ENCODE measurements at regions not wholly inside any gene's neighbourhood (a gene's known extent, or its start where the extent isn't known, plus 50 kb on each side); places are given as distances from the start of the nearest gene placed in this dataset.

- H3K4me1 ChIP-seq (ENCODE audit: control insufficient read depth, low read length): no peaks in the 10 kb centered on the region
- no peak overlapping the region for H3K4me3 ChIP-seq (ENCODE audit: low read length)
- H3K27me3 ChIP-seq (ENCODE audit: control insufficient read depth, low read length): no peaks in the 10 kb centered on the region
- H4K20me1 ChIP-seq (ENCODE audit: control insufficient read depth, insufficient read depth, low read depth, low read length): no peaks in the 10 kb centered on the region
- no peaks in the 10 kb centered on the region for H3F3A ChIP-seq (ENCODE audit: control insufficient read depth, insufficient read depth)
- H3K4me2 ChIP-seq (ENCODE audit: low read length): no peak overlapping the region
- TF ChIP-seq, protein P1, sequence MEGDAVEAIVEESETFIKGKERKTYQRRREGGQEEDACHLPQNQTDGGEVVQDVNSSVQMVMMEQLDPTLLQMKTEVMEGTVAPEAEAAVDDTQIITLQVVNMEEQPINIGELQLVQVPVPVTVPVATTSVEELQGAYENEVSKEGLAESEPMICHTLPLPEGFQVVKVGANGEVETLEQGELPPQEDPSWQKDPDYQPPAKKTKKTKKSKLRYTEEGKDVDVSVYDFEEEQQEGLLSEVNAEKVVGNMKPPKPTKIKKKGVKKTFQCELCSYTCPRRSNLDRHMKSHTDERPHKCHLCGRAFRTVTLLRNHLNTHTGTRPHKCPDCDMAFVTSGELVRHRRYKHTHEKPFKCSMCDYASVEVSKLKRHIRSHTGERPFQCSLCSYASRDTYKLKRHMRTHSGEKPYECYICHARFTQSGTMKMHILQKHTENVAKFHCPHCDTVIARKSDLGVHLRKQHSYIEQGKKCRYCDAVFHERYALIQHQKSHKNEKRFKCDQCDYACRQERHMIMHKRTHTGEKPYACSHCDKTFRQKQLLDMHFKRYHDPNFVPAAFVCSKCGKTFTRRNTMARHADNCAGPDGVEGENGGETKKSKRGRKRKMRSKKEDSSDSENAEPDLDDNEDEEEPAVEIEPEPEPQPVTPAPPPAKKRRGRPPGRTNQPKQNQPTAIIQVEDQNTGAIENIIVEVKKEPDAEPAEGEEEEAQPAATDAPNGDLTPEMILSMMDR (IDR thresholded peaks at IDR 0.05; ENCODE audit: low read depth, low read length, poor library complexity, severe bottlenecking): no peak
- TF ChIP-seq EZH2phosphoT487 (IDR thresholded peaks at IDR 0.05; ENCODE audit: borderline replicate concordance, low read length): no peak
- no peak overlapping the region for H3K27ac ChIP-seq (ENCODE audit: low read depth, low read length)
- H3K9me3 ChIP-seq (ENCODE audit: control insufficient read depth, insufficient read depth, low read length): no peaks in the 10 kb centered on the region
- no peaks in the 10 kb centered on the region for H3K36me3 ChIP-seq (ENCODE audit: control insufficient read depth, low read length)
- no peaks in the 10 kb centered on the region for H3K79me2 ChIP-seq (ENCODE audit: control insufficient read depth, low read length)
- no peaks in the 10 kb centered on the region for H3K9me2 ChIP-seq (replicated peaks; ENCODE audit: control insufficient read depth, low read length)
Observed at GRCh38 chr6:22748681-22749080, 179.3 kb downstream of the HDGFL1 start.

DNA sequence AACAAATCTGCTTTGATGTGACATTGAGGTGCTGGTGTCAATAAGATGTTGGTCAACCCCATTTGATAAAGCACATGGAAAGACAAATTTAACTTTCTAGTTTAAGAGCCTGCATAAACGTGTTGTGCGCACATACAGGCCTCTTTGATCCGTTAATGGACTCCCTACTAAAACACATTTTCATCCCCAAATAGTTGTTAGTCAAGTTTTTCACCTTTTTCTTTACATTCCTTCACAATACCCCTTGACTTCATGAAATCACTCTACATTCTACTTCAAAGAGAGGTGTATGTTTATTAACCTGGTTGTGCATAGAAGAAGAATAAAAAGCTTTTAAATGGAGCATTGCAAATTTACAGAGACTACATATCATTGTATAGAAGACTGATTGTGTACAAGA, 180.3 kb downstream of the HDGFL1 start:
- TF ChIP-seq, protein P1 (IDR thresholded peaks at IDR 0.05; ENCODE audit: low read depth, low read length, poor library complexity, severe bottlenecking): no peak
- TF ChIP-seq EZH2phosphoT487 (IDR thresholded peaks at IDR 0.05; ENCODE audit: borderline replicate concordance, low read length): no peak
- Histone ChIP-seq H3F3A (ENCODE audit: control insufficient read depth, insufficient read depth) (no peaks in the 10 kb centered on the region), H3K9me3 (ENCODE audit: control insufficient read depth, insufficient read depth, low read length) (no peaks in the 10 kb centered on the region), H3K36me3 (ENCODE audit: control insufficient read depth, low read length) (no peaks in the 10 kb centered on the region), H3K79me2 (ENCODE audit: control insufficient read depth, low read length) (no peaks in the 10 kb centered on the region), H3K4me1 (ENCODE audit: control insufficient read depth, low read length) (no peaks in the 10 kb centered on the region), H4K20me1 (ENCODE audit: control insufficient read depth, insufficient read depth, low read depth, low read length) (no peaks in the 10 kb centered on the region), H3K9me2 (replicated peaks; ENCODE audit: control insufficient read depth, low read length) (no peaks in the 10 kb centered on the region), H3K27me3 (ENCODE audit: control insufficient read depth, low read length) (no peaks in the 10 kb centered on the region), H3K4me3 (ENCODE audit: low read length) (no peak overlapping the region), H3K4me2 (ENCODE audit: low read length) (no peak overlapping the region), H3K27ac (ENCODE audit: low read depth, low read length) (no peak overlapping the region)

DNA sequence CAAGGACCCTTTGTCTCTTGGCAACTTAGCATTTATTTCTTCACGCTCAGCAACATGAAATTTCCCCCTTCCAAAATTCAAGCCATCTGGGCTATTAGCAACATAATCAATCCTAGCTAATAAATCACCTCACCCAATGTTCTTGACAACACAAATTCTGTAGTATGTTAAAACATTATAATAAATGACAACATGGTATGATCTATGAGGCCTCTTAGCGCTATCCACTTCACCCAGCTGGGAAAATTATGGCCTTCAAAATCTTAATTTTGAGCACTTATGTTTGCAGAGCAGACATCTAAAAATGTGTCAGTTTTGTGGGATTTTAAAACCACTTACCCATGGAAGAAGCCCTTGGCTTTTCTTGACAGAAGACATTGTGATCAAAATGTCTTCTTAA, 181.9 kb downstream of the HDGFL1 start:
- Histone ChIP-seq H3F3A (ENCODE audit: control insufficient read depth, insufficient read depth) (no peaks in the 10 kb centered on the region), H3K27me3 (ENCODE audit: control insufficient read depth, low read length) (no peaks in the 10 kb centered on the region)

More for the DNA sequence above, 181.9 kb downstream of the HDGFL1 start:
- Histone ChIP-seq H3K9me2 (replicated peaks; ENCODE audit: control insufficient read depth, low read length) (no peaks in the 10 kb centered on the region), H3K4me1 (ENCODE audit: control insufficient read depth, low read length) (no peaks in the 10 kb centered on the region), H3K36me3 (ENCODE audit: control insufficient read depth, low read length) (no peaks in the 10 kb centered on the region), H3K4me3 (ENCODE audit: low read length) (no peak overlapping the region), H3K79me2 (ENCODE audit: control insufficient read depth, low read length) (no peaks in the 10 kb centered on the region), H3K9me3 (ENCODE audit: control insufficient read depth, insufficient read depth, low read length) (no peaks in the 10 kb centered on the region), H4K20me1 (ENCODE audit: control insufficient read depth, insufficient read depth, low read depth, low read length) (no peaks in the 10 kb centered on the region), H3K27ac (ENCODE audit: low read depth, low read length) (no peak overlapping the region), H3K4me2 (ENCODE audit: low read length) (no peak overlapping the region)
- TF ChIP-seq, protein P1 (IDR thresholded peaks at IDR 0.05; ENCODE audit: low read depth, low read length, poor library complexity, severe bottlenecking): no peak
- no peak for TF ChIP-seq EZH2phosphoT487 (IDR thresholded peaks at IDR 0.05; ENCODE audit: borderline replicate concordance, low read length)

All from DOHH2 (cell line).